GM10266 (cell line): ENCODE measurements at regions not wholly inside any gene's neighbourhood (a gene's known extent, or its start where the extent isn't known, plus 50 kb on each side); places are given as distances from the start of the nearest gene placed in this dataset.

ENCODE experiments used
- DNase-seq: peaks from one replicate; pipeline ENCODE4 v3.0.0; 2012; ENCODE audit errors: extremely low spot score
- CTCF ChIP-seq: IDR thresholded peaks from 2 replicates; pipeline ENCODE4 v1.5.1; 2012; ENCODE audit warnings: mild to moderate bottlenecking, low read depth; ENCODE audit not compliant: control insufficient read depth, insufficient read depth; ENCODE audit errors: missing control alignments

GRCh38 chr14:25122211-25122610, 72.3 kb upstream of the STXBP6 start:
- no peak for TF ChIP-seq CTCF
- DNase-seq = no peak

GRCh38 chr14:25121337-25122129, 71.6 kb upstream of the STXBP6 start:
- no peak for DNase-seq

GRCh38 chr14:25120261-25120660, 70.3 kb upstream of the STXBP6 start:
- no peak for TF ChIP-seq CTCF
- no peak for DNase-seq

More at GRCh38 chr14:25121337-25122129, 71.6 kb upstream of the STXBP6 start:
- no peak for TF ChIP-seq CTCF

GRCh38 chr14:25118671-25119070, 68.7 kb upstream of the STXBP6 start:
- no peak for DNase-seq
- TF ChIP-seq CTCF = no peak

- DNase-seq = no peak
These were observed 67.4 kb upstream of the STXBP6 start for GRCh38 chr14:25117342-25117741.

GRCh38 chr14:25116607-25117006, 66.7 kb upstream of the STXBP6 start:
- no peak for TF ChIP-seq CTCF
- DNase-seq = no peak

More at GRCh38 chr14:25117342-25117741, 67.4 kb upstream of the STXBP6 start:
- TF ChIP-seq CTCF = no peak

- no peak for TF ChIP-seq CTCF
- no peak for DNase-seq
These were observed 63.4 kb upstream of the STXBP6 start for GRCh38 chr14:25113394-25113793.
